Central memory CD8-positive, alpha-beta T cell (primary cell): ENCODE measurements at regions not wholly inside any gene's neighbourhood (a gene's known extent, or its start where the extent isn't known, plus 50 kb on each side); places are given as distances from the start of the nearest gene placed in this dataset.

Source experiments
- ATAC-seq: fragments of 150-1000 bp; cut with Tn5 transposase; replicated peaks from 2 replicates; pipeline ENCODE4 v1.10.0; 2022; ENCODE audit warnings: mild to moderate bottlenecking, moderate FRiP score, moderate number of reproducible peaks; ENCODE audit not compliant: poor library complexity, severe bottlenecking; ENCODE audit errors: extremely low read depth
- DNase-seq, 2 donors: peaks; one replicate each; pipeline ENCODE4 v3.0.0; 2021; ENCODE audit warnings: low spot score in 2 of 2
- H3K27ac Mint-ChIP-seq: one replicate; pipeline ENCODE4 v1.8.0; 2022; ENCODE audit warnings: low read depth, mild to moderate bottlenecking, moderate library complexity, mixed read lengths
- H3K27me3 Mint-ChIP-seq: one replicate; pipeline ENCODE4 v1.8.0; 2022; ENCODE audit warnings: mixed read lengths
- H3K36me3 Mint-ChIP-seq: one replicate; pipeline ENCODE4 v1.8.0; 2022; ENCODE audit warnings: mild to moderate bottlenecking, moderate library complexity, mixed read lengths; ENCODE audit not compliant: insufficient read depth
- H3K4me1 Mint-ChIP-seq: one replicate; pipeline ENCODE4 v1.8.0; 2022; ENCODE audit warnings: mixed read lengths
- H3K4me3 Mint-ChIP-seq: one replicate; pipeline ENCODE4 v1.8.0; 2022; ENCODE audit warnings: mild to moderate bottlenecking, moderate library complexity, mixed read lengths
- H3K9me3 Mint-ChIP-seq: one replicate; pipeline ENCODE4 v1.8.0; 2022; ENCODE audit warnings: mixed read lengths

DNA sequence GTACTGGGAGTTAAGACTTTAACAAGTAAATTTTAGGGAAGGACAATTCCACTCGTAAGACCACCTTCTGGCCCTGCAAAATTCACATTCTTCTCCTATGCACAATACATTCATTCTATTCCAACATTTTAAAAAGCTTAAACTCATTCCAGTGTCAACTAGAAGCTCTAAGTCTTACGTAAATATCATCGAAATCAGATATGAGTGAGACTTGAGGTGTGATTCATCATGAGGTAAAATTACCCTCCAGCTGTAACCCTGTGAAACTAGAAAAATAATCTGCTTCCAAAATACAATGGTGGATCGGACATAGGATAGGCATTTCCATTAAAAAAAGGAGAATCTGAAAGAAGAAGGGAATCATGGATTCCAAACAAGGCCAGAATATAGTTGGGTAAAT is 370.3 kb downstream of the CDC14C start:
- no peak overlapping the region for H3K4me3 Mint-ChIP-seq

DNA sequence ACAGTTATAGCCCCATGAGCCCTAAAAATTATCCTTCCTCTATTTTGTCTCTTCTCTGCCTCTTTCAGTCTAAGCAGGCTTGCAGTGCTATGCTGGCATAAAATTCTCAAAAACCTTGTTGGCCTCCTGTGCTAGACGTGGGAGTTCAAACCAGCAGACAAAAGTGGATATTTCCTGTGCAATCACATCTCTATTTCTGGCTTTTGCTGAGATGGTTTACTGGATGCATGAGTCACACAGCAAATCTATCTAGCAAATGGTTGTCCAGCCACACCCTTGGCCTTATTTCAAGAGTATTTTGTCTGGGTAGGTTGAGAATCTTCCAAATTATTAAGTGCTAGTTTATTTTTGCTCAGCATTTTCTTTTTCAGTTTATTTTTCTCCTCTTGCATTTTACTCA is 370.8 kb downstream of the CDC14C start:
- ATAC-seq: no peak
- DNase-seq: no peak
- no peaks in the 10 kb centered on the region for H3K4me1 Mint-ChIP-seq
- no peaks in the 10 kb centered on the region for H3K9me3 Mint-ChIP-seq
- H3K27me3 Mint-ChIP-seq: no peaks in the 10 kb centered on the region
- no peak overlapping the region for H3K27ac Mint-ChIP-seq
- no peak overlapping the region for H3K4me3 Mint-ChIP-seq
- no peaks in the 10 kb centered on the region for H3K36me3 Mint-ChIP-seq

More for the DNA sequence above, 370.3 kb downstream of the CDC14C start:
- Mint-ChIP-seq H3K4me1 (no peaks in the 10 kb centered on the region), H3K36me3 (no peaks in the 10 kb centered on the region), H3K27ac (no peak overlapping the region), H3K9me3 (no peaks in the 10 kb centered on the region), H3K27me3 (no peaks in the 10 kb centered on the region)
- DNase-seq (no peak), ATAC-seq (no peak)

DNA sequence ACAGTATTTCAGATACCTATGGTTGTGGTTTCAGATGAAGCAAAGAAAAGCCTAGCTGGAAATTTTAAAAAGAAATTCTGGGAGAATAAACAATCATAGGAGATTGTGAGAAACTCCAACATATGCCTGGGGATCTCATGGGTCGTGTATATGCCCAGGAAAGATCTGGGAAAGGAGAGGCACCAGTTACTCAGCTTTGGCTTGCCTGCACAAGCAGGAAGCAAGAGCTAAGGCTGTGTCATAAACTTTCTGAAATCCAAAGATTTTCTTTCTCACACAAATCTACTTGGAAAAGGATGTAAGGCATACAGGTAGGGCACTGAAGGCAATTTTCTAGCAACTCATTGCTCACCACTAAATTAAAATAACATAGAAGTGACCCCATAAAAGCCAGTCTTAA is 373.6 kb downstream of the CDC14C start:
- H3K4me1 Mint-ChIP-seq: no peaks in the 10 kb centered on the region
- no peak for ATAC-seq

DNA sequence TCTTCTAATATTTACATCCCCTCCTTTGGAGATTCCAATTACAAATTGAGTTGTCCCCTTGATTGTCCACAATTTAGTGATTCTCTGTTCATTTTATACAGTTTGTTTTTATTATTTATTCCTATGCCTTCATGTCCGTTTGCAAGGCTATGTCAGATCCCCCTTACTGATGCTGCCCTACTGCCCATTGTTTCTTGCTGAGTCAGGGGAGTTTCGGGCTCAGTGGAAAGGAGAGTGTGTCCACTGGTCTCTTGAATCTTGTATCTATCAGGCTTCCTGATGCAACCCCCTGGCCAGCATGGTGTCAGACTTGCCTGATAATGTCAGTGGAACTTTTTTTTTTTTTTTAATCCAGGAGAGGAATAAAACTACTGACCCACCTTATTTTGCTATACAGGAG is 384.4 kb downstream of the CDC14C start:
- no peaks in the 10 kb centered on the region for H3K27me3 Mint-ChIP-seq
- no peak overlapping the region for H3K4me3 Mint-ChIP-seq
- H3K9me3 Mint-ChIP-seq: peaks cover 25% of the 10 kb centered on the region
- H3K36me3 Mint-ChIP-seq: no peaks in the 10 kb centered on the region
- H3K27ac Mint-ChIP-seq: no peak overlapping the region
- DNase-seq (no peak), ATAC-seq (no peak)
- no peaks in the 10 kb centered on the region for H3K4me1 Mint-ChIP-seq

More for the DNA sequence above, 373.6 kb downstream of the CDC14C start:
- no peaks in the 10 kb centered on the region for H3K36me3 Mint-ChIP-seq
- H3K4me3 Mint-ChIP-seq: no peak overlapping the region
- no peaks in the 10 kb centered on the region for H3K27me3 Mint-ChIP-seq
- H3K9me3 Mint-ChIP-seq: peaks cover 10% of the 10 kb centered on the region
- no peak for DNase-seq
- H3K27ac Mint-ChIP-seq: no peak overlapping the region

DNA sequence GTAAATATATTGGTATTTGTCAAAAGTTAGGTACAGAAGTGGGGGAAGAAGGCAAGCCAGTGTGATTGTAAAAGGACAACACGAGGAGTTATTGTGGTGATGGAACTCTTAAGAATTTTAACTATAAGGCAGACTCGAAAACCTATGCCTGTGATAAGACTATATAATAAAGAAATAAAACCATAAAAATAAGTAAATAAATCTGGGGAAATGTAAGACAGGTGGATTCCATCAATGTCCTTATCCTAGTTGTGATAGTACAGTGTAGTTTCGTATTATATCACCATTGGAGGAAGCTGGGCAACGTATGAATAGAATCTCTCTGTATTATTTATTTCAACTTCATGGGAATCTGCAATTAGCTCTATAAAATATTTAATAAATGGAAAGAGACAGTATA is 395.7 kb downstream of the CDC14C start:
- H3K9me3 Mint-ChIP-seq: peaks cover 6% of the 10 kb centered on the region
- no peak for DNase-seq
- H3K4me3 Mint-ChIP-seq: no peak overlapping the region
- no peak for ATAC-seq
- no peaks in the 10 kb centered on the region for H3K4me1 Mint-ChIP-seq
- H3K36me3 Mint-ChIP-seq: no peaks in the 10 kb centered on the region
- no peak overlapping the region for H3K27ac Mint-ChIP-seq
- no peaks in the 10 kb centered on the region for H3K27me3 Mint-ChIP-seq

DNA sequence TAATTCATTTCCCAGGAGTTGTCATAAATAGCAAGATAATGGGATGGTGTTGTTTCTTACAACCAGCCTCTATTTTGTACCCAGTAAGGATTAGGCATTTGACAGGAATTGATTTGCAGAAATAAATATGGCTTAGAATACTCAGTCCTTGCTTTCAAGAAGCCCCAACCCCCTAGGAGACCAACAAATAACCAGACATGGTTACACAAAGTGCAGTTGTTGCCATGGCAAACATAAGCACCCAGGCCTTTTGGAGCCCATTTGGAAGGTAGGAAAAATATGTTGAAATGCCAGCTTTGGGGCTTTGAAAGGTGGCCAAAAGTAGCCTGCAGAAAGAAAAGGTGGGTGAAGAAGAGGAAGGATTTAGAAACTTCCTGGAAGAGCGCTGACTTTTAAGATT is 397.5 kb downstream of the CDC14C start:
- no peak overlapping the region for H3K4me3 Mint-ChIP-seq
- H3K27me3 Mint-ChIP-seq: no peaks in the 10 kb centered on the region
- H3K36me3 Mint-ChIP-seq: no peaks in the 10 kb centered on the region
- DNase-seq (no peak), ATAC-seq (no peak)
- H3K9me3 Mint-ChIP-seq: peaks cover 6% of the 10 kb centered on the region
- no peak overlapping the region for H3K27ac Mint-ChIP-seq
- H3K4me1 Mint-ChIP-seq: no peaks in the 10 kb centered on the region

DNA sequence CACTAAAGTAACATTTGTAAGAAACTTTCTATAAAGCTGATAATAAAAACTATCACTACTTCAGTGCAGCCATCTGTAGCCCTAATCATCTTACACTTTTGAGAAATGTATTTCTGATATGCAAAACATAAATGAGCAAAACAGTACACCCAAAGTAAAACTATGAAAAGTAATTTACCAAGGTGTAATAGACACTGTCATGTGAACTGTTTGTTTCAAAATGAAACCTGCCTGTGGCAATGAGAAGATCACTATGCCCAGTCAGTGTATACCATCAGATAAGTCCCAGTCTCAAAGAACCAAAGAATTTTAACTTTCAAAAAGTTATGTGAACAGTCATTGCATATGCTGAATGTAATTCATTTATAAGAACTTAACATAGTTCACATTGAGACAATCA is 398.1 kb downstream of the CDC14C start:
- H3K36me3 Mint-ChIP-seq: no peaks in the 10 kb centered on the region
- H3K4me3 Mint-ChIP-seq: no peak overlapping the region
- DNase-seq (no peak), ATAC-seq (no peak)
- no peaks in the 10 kb centered on the region for H3K27me3 Mint-ChIP-seq
- H3K4me1 Mint-ChIP-seq: no peaks in the 10 kb centered on the region
- peaks cover 6% of the 10 kb centered on the region for H3K9me3 Mint-ChIP-seq
- no peak overlapping the region for H3K27ac Mint-ChIP-seq

DNA sequence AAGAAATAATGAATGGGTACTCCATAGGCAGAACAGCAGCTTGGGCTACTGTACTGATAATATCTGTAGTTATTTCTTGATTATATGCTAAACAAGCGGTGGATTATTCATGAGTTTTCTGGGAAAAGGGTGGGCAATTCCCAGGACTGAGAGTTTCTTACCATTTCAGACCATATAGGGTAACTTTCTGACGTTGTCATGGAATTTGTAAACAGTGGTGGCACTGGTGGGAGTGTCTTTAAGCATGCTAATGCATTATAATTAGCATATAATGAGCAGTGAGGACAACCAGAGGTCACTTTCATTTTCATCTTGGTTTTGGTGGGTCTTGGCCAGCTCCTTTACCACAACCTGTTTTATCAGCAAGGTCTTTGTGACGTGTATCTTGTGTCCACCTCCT is 399.7 kb downstream of the CDC14C start:
- Mint-ChIP-seq H3K36me3 (no peaks in the 10 kb centered on the region), H3K4me1 (no peaks in the 10 kb centered on the region), H3K9me3 (peaks cover 6% of the 10 kb centered on the region), H3K27ac (no peak overlapping the region), H3K4me3 (no peak overlapping the region), H3K27me3 (no peaks in the 10 kb centered on the region)
- no peak for ATAC-seq
- no peak for DNase-seq

DNA sequence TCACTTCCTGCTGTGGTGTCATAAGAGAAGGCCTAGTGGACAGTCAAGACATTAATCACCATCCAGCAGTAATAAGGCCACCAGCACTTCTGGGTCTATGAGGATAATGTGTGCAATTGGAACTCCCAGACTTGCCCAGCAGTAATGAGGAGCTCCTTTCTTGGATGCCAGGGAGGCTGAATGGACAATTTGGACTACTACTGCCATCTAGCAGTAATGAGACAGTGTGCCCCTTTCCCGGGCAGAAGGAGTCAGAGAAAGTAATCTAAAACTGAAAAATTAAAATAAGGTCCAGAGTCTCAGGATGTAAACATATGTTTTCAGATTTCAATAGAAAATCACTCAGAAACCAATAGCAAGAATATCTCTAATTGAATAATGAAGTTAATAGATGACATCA is 400.4 kb downstream of the CDC14C start:
- Mint-ChIP-seq H3K4me1 (no peaks in the 10 kb centered on the region), H3K9me3 (peaks cover 6% of the 10 kb centered on the region), H3K36me3 (no peaks in the 10 kb centered on the region), H3K4me3 (no peak overlapping the region), H3K27me3 (no peaks in the 10 kb centered on the region), H3K27ac (no peak overlapping the region)
- DNase-seq (no peak), ATAC-seq (no peak)

DNA sequence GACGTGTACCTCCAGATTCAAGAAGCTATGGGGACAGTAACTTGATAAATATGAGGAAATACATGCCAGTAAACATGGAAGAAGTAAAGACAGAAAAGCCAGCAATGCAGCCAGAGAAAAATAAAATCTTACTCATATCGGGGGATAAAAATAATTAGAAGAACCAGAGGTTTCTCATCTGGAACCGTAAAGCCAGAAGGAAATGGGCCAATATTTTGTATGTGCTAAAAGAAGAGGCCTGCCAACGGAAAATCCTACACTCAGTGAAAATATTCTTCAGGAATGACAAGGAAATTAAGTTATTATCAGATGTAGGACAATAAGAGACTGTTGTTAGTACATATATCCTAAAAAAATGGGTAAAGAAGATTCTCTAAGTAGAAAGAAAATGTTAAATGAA is 401.2 kb downstream of the CDC14C start:
- no peaks in the 10 kb centered on the region for H3K36me3 Mint-ChIP-seq
- no peaks in the 10 kb centered on the region for H3K27me3 Mint-ChIP-seq
- no peaks in the 10 kb centered on the region for H3K4me1 Mint-ChIP-seq
- H3K9me3 Mint-ChIP-seq: peaks cover 6% of the 10 kb centered on the region
- ATAC-seq (no peak), DNase-seq (no peak)
- no peak overlapping the region for H3K4me3 Mint-ChIP-seq
- no peak overlapping the region for H3K27ac Mint-ChIP-seq

DNA sequence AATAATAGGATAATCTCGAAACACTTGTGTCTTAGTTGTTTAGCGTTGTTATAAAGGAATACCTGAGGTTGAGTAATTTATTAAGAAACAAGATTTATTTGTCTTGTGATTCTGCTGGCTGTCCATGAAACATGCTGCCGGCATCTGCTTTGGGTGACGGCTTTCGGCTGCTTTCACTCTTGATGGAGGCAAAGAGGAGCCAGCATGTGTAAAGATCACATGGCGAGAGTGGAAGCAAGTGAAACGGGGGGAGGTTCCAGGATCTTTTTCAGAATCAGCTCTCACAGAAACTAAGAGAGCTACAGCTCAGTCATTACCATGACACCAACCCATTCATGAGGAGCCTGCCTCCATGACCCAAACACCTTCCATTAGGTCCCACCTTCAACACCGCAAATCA is 402.8 kb downstream of the CDC14C start:
- no peaks in the 10 kb centered on the region for H3K4me1 Mint-ChIP-seq

DNA sequence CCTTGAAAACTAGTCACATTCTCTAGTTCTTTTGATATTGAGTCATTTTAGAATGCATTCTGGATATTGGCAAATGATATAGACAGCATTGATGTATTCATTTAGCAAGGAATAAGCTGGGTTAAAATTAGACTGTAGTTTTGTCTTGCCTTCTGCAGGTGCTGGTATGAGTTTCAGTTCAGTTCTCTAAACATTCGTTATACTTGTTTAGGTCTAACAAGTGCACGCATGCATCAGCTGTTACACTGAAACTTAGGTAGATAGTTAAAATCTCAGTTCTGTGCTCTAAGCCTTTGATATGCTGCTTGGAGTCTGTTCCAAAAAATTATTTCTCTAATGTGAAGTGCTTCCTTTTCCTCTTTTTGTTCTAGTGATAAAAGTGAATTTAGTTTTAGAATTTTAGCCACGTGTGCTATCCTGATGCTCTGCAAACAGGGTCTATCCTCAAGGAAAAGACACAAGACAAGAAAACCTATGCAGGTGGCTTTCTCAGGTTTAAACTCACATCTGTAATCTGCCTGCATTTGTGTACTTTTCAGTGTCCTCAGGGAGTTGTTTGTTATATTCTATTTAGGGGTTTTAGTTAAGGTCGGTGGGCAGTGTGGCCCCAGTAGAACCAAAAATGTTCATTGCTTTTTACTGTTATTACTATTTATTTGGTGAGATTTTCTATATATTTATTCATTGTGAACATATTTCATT is 409.0 kb downstream of the CDC14C start:
- Mint-ChIP-seq H3K36me3 (no peaks in the 10 kb centered on the region), H3K4me3 (no peak overlapping the region), H3K27ac (no peak overlapping the region), H3K9me3 (peaks cover 6% of the 10 kb centered on the region), H3K27me3 (no peaks in the 10 kb centered on the region), H3K4me1 (no peaks in the 10 kb centered on the region)
- ATAC-seq (no peak), DNase-seq (no peak)

More for the DNA sequence above, 402.8 kb downstream of the CDC14C start:
- Mint-ChIP-seq H3K27me3 (no peaks in the 10 kb centered on the region), H3K9me3 (peaks cover 10% of the 10 kb centered on the region), H3K36me3 (no peaks in the 10 kb centered on the region), H3K4me3 (no peak overlapping the region), H3K27ac (no peak overlapping the region)
- no peak for ATAC-seq
- DNase-seq: no peak

DNA sequence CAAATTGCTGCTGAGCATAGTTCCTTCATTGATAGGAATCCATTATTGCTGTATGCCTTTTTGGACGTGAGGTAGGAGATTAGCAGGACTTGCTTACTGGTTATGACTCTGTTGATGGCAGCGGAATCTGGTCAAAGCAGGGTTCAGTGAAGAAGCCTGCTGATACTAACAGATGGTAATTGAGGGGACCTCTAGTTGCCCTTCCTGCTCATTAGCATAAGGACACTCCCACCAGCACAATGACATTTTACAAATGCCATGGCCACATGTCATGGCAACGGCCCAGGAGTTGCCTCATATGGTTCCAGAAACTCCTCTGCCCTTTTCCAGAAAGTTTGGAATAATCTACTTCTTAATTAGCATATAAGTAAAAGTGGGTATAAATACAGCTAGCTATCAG is 417.5 kb downstream of the CDC14C start:
- Mint-ChIP-seq H3K4me3 (no peak overlapping the region), H3K27me3 (no peaks in the 10 kb centered on the region), H3K27ac (no peak overlapping the region), H3K9me3 (peaks cover 28% of the 10 kb centered on the region), H3K36me3 (no peaks in the 10 kb centered on the region), H3K4me1 (no peaks in the 10 kb centered on the region)
- DNase-seq: no peak
- no peak for ATAC-seq
